Left ventricle myocardium inferior (tissue), 1 donor: ENCODE measurements at regions not wholly inside any gene's neighbourhood (a gene's known extent, or its start where the extent isn't known, plus 50 kb on each side); places are given as distances from the start of the nearest gene placed in this dataset.

ENCODE experiments used
- DNase-seq: peaks from one replicate; pipeline ENCODE4 v3.0.0-alpha.2; 2020
- H3K27ac ChIP-seq: fragments of 200-600 bp; replicated peaks from 2 replicates; pipeline ENCODE4 v1.8.0; 2021
- H3K27me3 ChIP-seq: fragments of 200-600 bp; 2 replicates; pipeline ENCODE4 v1.8.0; 2021; ENCODE audit warnings: low read depth
- H3K36me3 ChIP-seq: fragments of 200-600 bp; 2 replicates; pipeline ENCODE4 v1.8.0; 2021
- H3K4me1 ChIP-seq: fragments of 200-600 bp; 2 replicates; pipeline ENCODE4 v1.8.0; 2021
- H3K4me3 ChIP-seq: fragments of 200-600 bp; 2 replicates; pipeline ENCODE4 v1.8.0; 2021; ENCODE audit warnings: mild to moderate bottlenecking, moderate library complexity
- H3K9me3 ChIP-seq: fragments of 200-600 bp; replicated peaks from 2 replicates; pipeline ENCODE4 v1.8.0; 2021
- intact Hi-C: fragments of 100-400 bp; cut with micrococcal nuclease; formaldehyde crosslinking; loops from one replicate; pipeline ENCODE4 v1.11.0; 2022
- TF ChIP-seq, protein P1 (sequence below): fragments of 200-600 bp; IDR thresholded peaks from 2 replicates; pipeline ENCODE4 v1.8.0; 2021; ENCODE audit warnings: antibody characterized with exemption, mild to moderate bottlenecking, borderline replicate concordance
- donor health status: DM: no; HTN: yes; CAD: no; lungs with severe emphysema.

DNA sequence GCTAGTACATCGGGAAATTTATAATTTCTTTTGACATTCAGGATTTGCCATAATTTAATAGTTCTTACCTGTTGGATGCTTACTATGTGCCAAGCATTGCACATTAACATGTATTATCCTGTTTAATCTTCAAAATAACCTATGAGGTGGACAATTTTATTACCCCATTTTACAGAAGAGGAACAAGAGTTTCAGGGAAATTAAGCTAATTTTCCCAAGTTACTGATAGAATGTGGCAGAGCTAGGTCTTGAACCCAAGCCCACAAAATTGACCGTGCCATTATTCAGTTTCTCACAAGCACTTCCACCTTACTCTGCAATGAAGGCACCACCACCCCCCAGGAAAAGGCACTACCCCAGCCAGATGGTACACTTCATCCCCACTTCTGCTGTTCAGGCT, 161.1 kb upstream of the PLEKHG7 start:
- H3K27me3 ChIP-seq: no peaks in the 10 kb centered on the region
- intact Hi-C loops: no loop called here
- TF ChIP-seq, protein P1, sequence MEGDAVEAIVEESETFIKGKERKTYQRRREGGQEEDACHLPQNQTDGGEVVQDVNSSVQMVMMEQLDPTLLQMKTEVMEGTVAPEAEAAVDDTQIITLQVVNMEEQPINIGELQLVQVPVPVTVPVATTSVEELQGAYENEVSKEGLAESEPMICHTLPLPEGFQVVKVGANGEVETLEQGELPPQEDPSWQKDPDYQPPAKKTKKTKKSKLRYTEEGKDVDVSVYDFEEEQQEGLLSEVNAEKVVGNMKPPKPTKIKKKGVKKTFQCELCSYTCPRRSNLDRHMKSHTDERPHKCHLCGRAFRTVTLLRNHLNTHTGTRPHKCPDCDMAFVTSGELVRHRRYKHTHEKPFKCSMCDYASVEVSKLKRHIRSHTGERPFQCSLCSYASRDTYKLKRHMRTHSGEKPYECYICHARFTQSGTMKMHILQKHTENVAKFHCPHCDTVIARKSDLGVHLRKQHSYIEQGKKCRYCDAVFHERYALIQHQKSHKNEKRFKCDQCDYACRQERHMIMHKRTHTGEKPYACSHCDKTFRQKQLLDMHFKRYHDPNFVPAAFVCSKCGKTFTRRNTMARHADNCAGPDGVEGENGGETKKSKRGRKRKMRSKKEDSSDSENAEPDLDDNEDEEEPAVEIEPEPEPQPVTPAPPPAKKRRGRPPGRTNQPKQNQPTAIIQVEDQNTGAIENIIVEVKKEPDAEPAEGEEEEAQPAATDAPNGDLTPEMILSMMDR: no peak
- H3K27ac ChIP-seq: no peak overlapping the region
- no peaks in the 10 kb centered on the region for H3K9me3 ChIP-seq
- no peak overlapping the region for H3K4me3 ChIP-seq
- H3K4me1 ChIP-seq: peaks cover 58% of the 10 kb centered on the region
- DNase-seq: no peak
- H3K36me3 ChIP-seq: no peaks in the 10 kb centered on the region

DNA sequence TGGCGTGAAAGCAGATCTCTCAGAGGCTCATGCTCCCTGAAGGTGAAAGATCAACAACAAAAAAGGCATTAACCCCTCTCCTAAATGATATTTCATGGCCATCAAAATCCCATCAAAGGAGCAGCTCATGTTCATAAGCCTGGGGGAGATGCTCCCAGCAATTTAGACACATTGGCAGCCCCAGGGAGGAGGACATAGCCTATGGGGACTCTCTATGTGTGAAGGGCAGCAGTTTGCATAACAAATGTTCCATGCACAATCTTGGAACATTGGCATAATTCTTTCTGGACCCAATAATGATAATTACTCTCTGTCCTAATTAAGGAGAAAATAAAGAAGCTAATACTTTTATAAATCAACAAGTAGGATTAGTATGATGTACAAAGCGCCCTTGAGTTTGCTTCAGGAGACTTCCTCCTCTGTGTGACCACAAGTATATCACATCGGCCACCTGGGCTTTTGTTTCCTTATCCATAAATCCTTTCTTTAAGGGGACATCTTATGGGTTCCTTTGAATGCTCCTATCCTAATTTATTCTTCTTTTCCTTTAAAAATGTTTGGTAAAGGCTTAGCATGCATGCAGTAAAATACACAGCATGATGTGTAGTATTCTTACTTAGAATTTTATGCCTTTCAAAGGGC, 161.9 kb upstream of the PLEKHG7 start:
- intact Hi-C loops: no loop called here
- TF ChIP-seq, protein P1: no peak
- Histone ChIP-seq H3K27ac (peak overlapping the region; percentile 71), H3K27me3 (no peaks in the 10 kb centered on the region), H3K36me3 (no peaks in the 10 kb centered on the region), H3K9me3 (no peaks in the 10 kb centered on the region), H3K4me1 (peaks cover 63% of the 10 kb centered on the region), H3K4me3 (no peak overlapping the region)
- no peak for DNase-seq

DNA sequence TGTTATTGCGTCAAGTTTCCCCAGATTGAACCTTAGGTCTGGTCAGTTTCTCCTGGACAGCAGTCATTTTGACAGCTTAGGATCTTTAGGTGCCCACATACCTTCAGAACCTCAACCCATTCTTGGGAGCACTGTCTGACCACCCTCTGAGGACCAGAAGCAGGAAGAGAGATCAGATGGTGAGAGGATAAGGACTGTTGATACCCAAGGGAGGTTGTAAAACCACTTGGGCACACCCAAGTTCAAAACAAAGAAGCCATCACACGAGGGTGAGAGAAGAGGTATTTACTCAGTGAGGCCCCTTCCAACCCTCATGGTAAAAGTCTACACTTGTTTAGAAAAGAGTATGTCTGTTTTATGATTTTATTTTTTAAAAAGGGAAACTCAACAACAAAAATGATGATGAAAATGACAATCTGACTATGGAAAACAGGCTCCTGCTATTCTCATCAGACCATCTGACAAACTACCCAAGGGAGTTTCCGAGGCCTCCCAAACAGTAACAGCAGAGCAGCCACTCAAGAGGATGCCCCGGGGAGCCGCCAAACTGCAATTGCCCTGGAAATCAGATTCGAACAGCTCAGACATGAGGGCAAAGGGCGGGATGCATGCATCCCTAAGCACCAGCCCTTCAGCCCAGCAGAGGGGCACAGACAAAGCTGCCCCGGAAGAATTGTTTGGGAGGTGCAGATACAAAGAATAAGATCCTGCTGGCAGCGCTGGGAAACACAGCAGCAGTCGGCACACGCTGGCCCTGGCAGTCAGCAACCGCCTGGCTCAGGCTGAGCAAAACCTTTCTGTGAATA, 162.6 kb upstream of the PLEKHG7 start:
- Histone ChIP-seq H3K4me1 (peaks cover 66% of the 10 kb centered on the region), H3K36me3 (no peaks in the 10 kb centered on the region), H3K27ac (peak overlapping the region; percentile 71), H3K4me3 (no peak overlapping the region), H3K9me3 (no peaks in the 10 kb centered on the region), H3K27me3 (no peaks in the 10 kb centered on the region)
- peak; percentile 27 for DNase-seq
- intact Hi-C loops: no loop called here
- TF ChIP-seq, protein P1: peak; percentile 43

DNA sequence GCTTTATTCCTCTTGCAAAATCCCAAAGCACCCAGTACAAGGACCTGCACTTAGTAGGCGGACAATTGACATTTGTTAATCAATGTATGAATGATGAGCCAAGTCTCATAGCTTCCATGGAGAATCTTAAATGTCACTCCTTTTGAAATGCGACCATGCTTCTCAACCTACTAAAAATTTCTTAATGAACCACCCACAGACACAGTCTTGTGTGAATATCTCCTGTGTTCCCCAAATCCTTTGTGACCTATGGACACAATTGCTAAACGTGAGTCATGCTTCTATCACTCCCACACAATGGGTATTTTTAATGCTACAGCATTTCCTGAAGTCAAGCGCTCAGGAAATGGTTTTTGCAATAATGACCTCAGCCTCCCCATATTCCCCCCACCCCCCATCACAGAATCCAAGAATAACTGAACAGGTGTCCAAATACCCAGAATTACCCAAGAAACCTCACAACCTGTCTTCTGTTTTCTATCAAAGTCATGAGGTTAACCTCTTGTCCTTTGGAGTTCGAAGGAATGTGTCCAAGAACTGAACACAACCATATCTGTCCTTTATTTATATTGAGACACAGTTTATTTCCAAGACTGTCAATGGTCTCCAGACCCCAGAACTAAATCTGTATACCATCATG, 163.6 kb upstream of the PLEKHG7 start:
- Histone ChIP-seq H3K9me3 (no peaks in the 10 kb centered on the region), H3K27ac (peak overlapping the region; percentile 71), H3K4me1 (peaks cover 64% of the 10 kb centered on the region), H3K4me3 (no peak overlapping the region), H3K27me3 (no peaks in the 10 kb centered on the region), H3K36me3 (no peaks in the 10 kb centered on the region)
- intact Hi-C loops: no loop called here
- TF ChIP-seq, protein P1: no peak
- DNase-seq: no peak

DNA sequence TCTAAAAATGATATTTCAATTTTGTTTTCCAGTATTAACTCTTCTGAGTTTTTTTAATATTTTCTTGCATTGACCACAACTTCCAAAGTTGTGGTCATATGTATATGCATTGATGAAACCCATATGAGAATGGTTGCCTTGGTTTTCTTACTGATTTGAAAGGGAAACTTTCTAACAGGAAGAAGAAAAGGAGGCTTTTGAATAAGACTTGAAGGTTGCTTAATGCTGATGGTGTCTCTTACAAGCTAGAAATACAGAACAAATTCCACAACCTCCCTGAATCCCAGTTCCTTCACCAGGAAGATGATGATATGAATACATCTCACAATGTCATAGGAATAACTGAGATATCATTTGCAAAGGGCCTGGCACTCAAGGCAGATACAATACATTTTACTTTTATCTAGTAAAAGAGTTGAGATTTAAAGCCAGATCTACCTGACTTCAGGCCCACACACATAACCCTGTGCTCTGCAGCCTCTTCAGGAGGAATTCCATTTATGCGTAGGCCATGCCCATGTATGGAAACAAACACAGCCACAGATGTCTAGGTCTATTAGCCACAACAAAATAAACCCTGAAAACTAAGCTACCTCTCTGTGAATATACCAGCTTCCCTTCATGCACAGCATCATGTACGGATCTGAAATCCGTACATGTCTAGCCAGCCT, 165.4 kb upstream of the PLEKHG7 start:
- Histone ChIP-seq H3K4me1 (peaks cover 55% of the 10 kb centered on the region), H3K36me3 (no peaks in the 10 kb centered on the region), H3K27me3 (no peaks in the 10 kb centered on the region), H3K27ac (no peak overlapping the region), H3K9me3 (no peaks in the 10 kb centered on the region), H3K4me3 (no peak overlapping the region)
- intact Hi-C loops: no loop called here
- TF ChIP-seq, protein P1: no peak
- no peak for DNase-seq
